PC-9 (cell line): ENCODE measurements at regions not wholly inside any gene's neighbourhood (a gene's known extent, or its start where the extent isn't known, plus 50 kb on each side); places are given as distances from the start of the nearest gene placed in this dataset.

Source experiments
- EZH2 ChIP-seq: fragments of 200-600 bp; sonication (generic); IDR thresholded peaks from 2 replicates; pipeline ENCODE4 v1.8.0; 2017; ENCODE audit warnings: antibody characterized with exemption, low read depth
- TF ChIP-seq, protein P1 (sequence below): fragments of 200-600 bp; sonication (generic); conservative IDR thresholded peaks from 2 replicates; pipeline ENCODE4 v1.6.1; 2017; ENCODE audit warnings: mixed run types, antibody characterized with exemption, mild to moderate bottlenecking, moderate library complexity

DNA sequence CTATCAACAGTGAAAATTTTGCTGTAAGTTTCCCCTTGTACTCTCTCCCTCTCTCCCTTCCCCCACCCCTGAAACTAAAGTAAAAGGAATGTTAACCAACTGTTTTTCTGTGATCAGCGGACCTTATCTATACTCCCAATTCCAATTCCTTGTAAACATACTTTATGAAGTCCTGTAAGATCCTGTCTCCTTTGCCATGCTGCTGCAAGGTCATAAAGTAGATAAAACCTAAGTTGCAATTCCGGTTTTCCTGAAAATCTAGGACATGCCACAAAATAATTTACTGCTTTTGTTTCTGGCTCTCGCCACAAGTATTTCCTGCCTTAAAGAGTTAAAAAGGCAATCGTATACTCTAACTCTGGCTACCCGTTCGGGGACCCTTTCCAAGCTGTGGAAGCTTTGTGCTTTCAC is 1469.0 kb downstream of the LRRC4C start:
- TF ChIP-seq, protein P1, sequence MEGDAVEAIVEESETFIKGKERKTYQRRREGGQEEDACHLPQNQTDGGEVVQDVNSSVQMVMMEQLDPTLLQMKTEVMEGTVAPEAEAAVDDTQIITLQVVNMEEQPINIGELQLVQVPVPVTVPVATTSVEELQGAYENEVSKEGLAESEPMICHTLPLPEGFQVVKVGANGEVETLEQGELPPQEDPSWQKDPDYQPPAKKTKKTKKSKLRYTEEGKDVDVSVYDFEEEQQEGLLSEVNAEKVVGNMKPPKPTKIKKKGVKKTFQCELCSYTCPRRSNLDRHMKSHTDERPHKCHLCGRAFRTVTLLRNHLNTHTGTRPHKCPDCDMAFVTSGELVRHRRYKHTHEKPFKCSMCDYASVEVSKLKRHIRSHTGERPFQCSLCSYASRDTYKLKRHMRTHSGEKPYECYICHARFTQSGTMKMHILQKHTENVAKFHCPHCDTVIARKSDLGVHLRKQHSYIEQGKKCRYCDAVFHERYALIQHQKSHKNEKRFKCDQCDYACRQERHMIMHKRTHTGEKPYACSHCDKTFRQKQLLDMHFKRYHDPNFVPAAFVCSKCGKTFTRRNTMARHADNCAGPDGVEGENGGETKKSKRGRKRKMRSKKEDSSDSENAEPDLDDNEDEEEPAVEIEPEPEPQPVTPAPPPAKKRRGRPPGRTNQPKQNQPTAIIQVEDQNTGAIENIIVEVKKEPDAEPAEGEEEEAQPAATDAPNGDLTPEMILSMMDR: no peak
- TF ChIP-seq EZH2: no peak
